Brain microvascular endothelial cell (primary cell): ENCODE measurements at regions not wholly inside any gene's neighbourhood (a gene's known extent, or its start where the extent isn't known, plus 50 kb on each side); places are given as distances from the start of the nearest gene placed in this dataset.

Experiments used
- DNase-seq: peaks from one replicate; pipeline ENCODE4 v3.0.0-alpha.2; 2020
- H3K27ac ChIP-seq: fragments of 250-450 bp; sonication (Bioruptor Pico); 2 replicates; pipeline ENCODE4 v1.5.1; 2020; ENCODE audit warnings: mild to moderate bottlenecking, moderate library complexity
- H3K27me3 ChIP-seq: fragments of 250-450 bp; sonication (Bioruptor Pico); replicated peaks from 2 replicates; pipeline ENCODE4 v1.5.1; 2020; ENCODE audit warnings: mild to moderate bottlenecking
- H3K36me3 ChIP-seq: fragments of 250-450 bp; sonication (Bioruptor Pico); replicated peaks from 2 replicates; pipeline ENCODE4 v1.5.1; 2020; ENCODE audit warnings: mild to moderate bottlenecking
- H3K4me3 ChIP-seq: 2 replicates; pipeline ENCODE4 v1.5.1; 2011; ENCODE audit warnings: low read depth, mild to moderate bottlenecking, control low read depth, low read length, moderate library complexity
- CTCF ChIP-seq: IDR thresholded peaks from 2 replicates; pipeline ENCODE4 v1.5.1; 2011; ENCODE audit warnings: low read depth, mild to moderate bottlenecking, moderate library complexity, low read length, control low read depth, inconsistent platforms; ENCODE audit errors: missing control alignments
- in situ Hi-C: cut with HindIII; loops from 2 replicates; pipeline ENCODE4 v1.10.0; 2017; ENCODE audit warnings: low sequenced_read_pairs, low pct_ligation_motif_present

- no peaks in the 10 kb centered on the region for H3K27me3 ChIP-seq
- H3K27ac ChIP-seq, result no peak overlapping the region
- in situ Hi-C loops, result no loop called here
- TF ChIP-seq CTCF, result no peak
- DNase-seq, result no peak
- H3K36me3 ChIP-seq, result no peaks in the 10 kb centered on the region
- no peak overlapping the region for H3K4me3 ChIP-seq
These were observed 482.0 kb downstream of the UQCRFS1 start for GRCh38 chr19:28730791-28731512.

GRCh38 chr19:28727480-28728159, 485.3 kb downstream of the UQCRFS1 start:
- DNase-seq, result no peak
- Histone ChIP-seq H3K27me3 (no peaks in the 10 kb centered on the region), H3K4me3 (peak overlapping the region; percentile 56), H3K36me3 (no peaks in the 10 kb centered on the region), H3K27ac (no peak overlapping the region)
- in situ Hi-C loops, result no loop called here
- peak; percentile 58 for TF ChIP-seq CTCF

GRCh38 chr19:28726533-28727479, 486.1 kb downstream of the UQCRFS1 start:
- Histone ChIP-seq H3K27me3 (no peaks in the 10 kb centered on the region), H3K4me3 (peak overlapping the region; percentile 56), H3K27ac (no peak overlapping the region), H3K36me3 (no peaks in the 10 kb centered on the region)
- no peak for DNase-seq
- in situ Hi-C loops, result no loop called here
- TF ChIP-seq CTCF, result no peak

GRCh38 chr19:28718909-28719308, 494.0 kb downstream of the UQCRFS1 start:
- no peak overlapping the region for H3K27ac ChIP-seq
- H3K4me3 ChIP-seq, result no peak overlapping the region
- TF ChIP-seq CTCF, result no peak
- no peak for DNase-seq
- no peaks in the 10 kb centered on the region for H3K36me3 ChIP-seq
- no peaks in the 10 kb centered on the region for H3K27me3 ChIP-seq
- in situ Hi-C loops, result no loop called here

GRCh38 chr19:28715157-28715556, 497.8 kb downstream of the UQCRFS1 start:
- no peak overlapping the region for H3K4me3 ChIP-seq
- H3K27me3 ChIP-seq, result no peaks in the 10 kb centered on the region
- in situ Hi-C loops, result no loop called here
- no peak for DNase-seq
- no peak overlapping the region for H3K27ac ChIP-seq
- no peaks in the 10 kb centered on the region for H3K36me3 ChIP-seq
- no peak for TF ChIP-seq CTCF
